ENCODE measurements at regions not wholly inside any gene's neighbourhood (a gene's known extent, or its start where the extent isn't known, plus 50 kb on each side); places are given as distances from the start of the nearest gene placed in this dataset.

- no peak for TF ChIP-seq CTCF (IDR thresholded peaks at IDR 0.05; ENCODE audit: low read depth, low read length, missing control alignments)
- no peak overlapping the region for H3K4me3 ChIP-seq (ENCODE audit: low read depth, low read length)
- DNase-seq (ENCODE audit: low read depth), result no peak
- in situ Hi-C loops (cut with HindIII; ENCODE audit: low sequenced_read_pairs), result no loop called here
Measured at GRCh38 chr2:12817870-12818269, 101.1 kb downstream of the TRIB2 start.

- in situ Hi-C loops (cut with HindIII; ENCODE audit: low sequenced_read_pairs), result no loop called here
- DNase-seq (ENCODE audit: low read depth), result no peak
- no peak overlapping the region for H3K4me3 ChIP-seq (ENCODE audit: low read depth, low read length)
- no peak for TF ChIP-seq CTCF (IDR thresholded peaks at IDR 0.05; ENCODE audit: low read depth, low read length, missing control alignments)
Measured at GRCh38 chr2:12818416-12819102, 101.8 kb downstream of the TRIB2 start.

DNA sequence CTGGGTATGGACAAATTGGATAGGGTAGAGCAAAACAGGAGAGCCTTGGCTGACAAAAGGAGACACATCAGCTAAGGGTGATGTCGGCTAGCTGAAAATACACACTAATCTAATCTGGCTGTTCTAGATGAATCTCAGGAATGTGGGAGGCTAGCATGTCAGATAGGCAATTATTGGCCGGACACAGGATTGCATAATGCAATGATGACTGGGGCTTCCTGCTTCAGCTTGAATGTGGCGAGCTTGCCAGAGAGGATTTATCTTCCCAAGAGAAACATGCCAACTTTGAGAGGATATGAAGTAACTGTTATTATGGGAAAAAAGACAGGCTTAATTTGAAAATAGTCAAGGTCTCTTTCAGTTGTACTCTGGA lies 102.4 kb downstream of the TRIB2 start:
- in situ Hi-C loops (cut with HindIII; ENCODE audit: low sequenced_read_pairs), result no loop called here
- no peak overlapping the region for H3K4me3 ChIP-seq (ENCODE audit: low read depth, low read length)
- no peak for TF ChIP-seq CTCF (IDR thresholded peaks at IDR 0.05; ENCODE audit: low read depth, low read length, missing control alignments)
- peak; percentile 97 for DNase-seq (ENCODE audit: low read depth)

- no peak for TF ChIP-seq CTCF (IDR thresholded peaks at IDR 0.05; ENCODE audit: low read depth, low read length, missing control alignments)
- peak; percentile 43 for DNase-seq (ENCODE audit: low read depth)
- in situ Hi-C loops (cut with HindIII; ENCODE audit: low sequenced_read_pairs), result no loop called here
- no peak overlapping the region for H3K4me3 ChIP-seq (ENCODE audit: low read depth, low read length)
Measured at GRCh38 chr2:12819721-12820120, 103.0 kb downstream of the TRIB2 start.

DNA sequence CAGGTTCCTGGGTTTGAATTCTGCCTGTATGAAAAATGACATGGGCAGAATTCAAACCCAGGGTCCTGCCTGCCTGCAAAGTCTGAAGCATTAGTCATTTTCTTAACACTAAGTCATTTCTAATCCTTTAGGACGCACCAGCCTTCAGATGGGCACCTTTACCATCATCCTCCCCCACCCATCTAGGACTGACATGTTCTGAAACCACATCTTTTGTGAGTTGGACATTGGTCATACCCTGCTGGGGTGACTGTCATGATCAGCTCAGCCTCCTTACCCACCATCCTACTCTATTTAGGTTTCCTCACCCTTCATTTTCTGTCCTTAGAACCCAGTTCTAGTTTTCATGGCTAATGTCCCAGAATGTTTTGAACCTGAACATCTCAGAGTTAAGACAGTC lies 104.9 kb downstream of the TRIB2 start:
- no peak for DNase-seq (ENCODE audit: low read depth)
- in situ Hi-C loops (cut with HindIII; ENCODE audit: low sequenced_read_pairs), result no loop called here

DNA sequence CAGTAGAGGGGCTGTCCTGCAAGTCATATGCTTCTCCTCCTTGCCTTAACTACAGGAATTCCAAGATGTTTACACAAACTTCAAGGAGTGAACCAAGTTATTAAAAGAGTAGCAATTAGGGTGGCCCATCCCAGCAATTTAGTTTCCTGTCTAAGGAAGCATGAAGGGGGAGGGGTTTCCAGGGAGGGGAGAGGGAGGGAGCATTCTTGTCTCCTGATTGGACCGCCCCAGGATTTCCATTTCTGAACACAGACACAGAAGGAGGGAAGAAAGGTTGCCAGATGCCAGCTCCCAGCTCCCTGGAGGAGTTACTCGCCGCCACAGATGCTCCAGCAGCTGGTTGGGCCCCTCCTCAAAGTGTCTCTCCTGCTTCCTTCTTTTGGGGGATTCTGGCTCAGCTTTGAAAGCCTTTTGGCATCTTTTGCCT lies 107.6 kb downstream of the TRIB2 start:
- no peak for TF ChIP-seq CTCF (IDR thresholded peaks at IDR 0.05; ENCODE audit: low read depth, low read length, missing control alignments)
- no peak for DNase-seq (ENCODE audit: low read depth)
- H3K4me3 ChIP-seq (ENCODE audit: low read depth, low read length), result no peak overlapping the region
- in situ Hi-C loops (cut with HindIII; ENCODE audit: low sequenced_read_pairs), result no loop called here

More for the DNA sequence above, 104.9 kb downstream of the TRIB2 start:
- no peak overlapping the region for H3K4me3 ChIP-seq (ENCODE audit: low read depth, low read length)
- TF ChIP-seq CTCF (IDR thresholded peaks at IDR 0.05; ENCODE audit: low read depth, low read length, missing control alignments), result no peak

Data from astrocyte of the cerebellum (primary cell).